Lung (tissue), 11 donors: ENCODE measurements at regions not wholly inside any gene's neighbourhood (a gene's known extent, or its start where the extent isn't known, plus 50 kb on each side); places are given as distances from the start of the nearest gene placed in this dataset.

Experiments
- ATAC-seq: fragments of 200-7000 bp; cut with Tn5 transposase; one replicate; pipeline ENCODE4 v1.9.1; 2020; ENCODE audit warnings: moderate number of reproducible peaks; ENCODE audit not compliant: insufficient read depth, low FRiP score
- DNase-seq, 3 donors: peaks; one replicate each; pipeline ENCODE4 v3.0.0-alpha.2; 2013 to 2017
- H3K27ac ChIP-seq, 2 donors: one replicate each; pipeline ENCODE4 v1.5.1; 2013; ENCODE audit warnings: mild to moderate bottlenecking in 2 of 2, moderate library complexity in 2 of 2, control low read depth in 1 of 2, inconsistent platforms in 1 of 2, low read depth in 1 of 2, low read length in 1 of 2
- H3K27me3 ChIP-seq, 3 donors: one replicate each; pipeline ENCODE4 v1.5.1; 2013; ENCODE audit warnings: low read length in 2 of 3; ENCODE audit not compliant: control insufficient read depth in 3 of 3, insufficient read depth in 3 of 3
- H3K36me3 ChIP-seq, 4 donors: one replicate each; pipeline ENCODE4 v1.5.1; 2013; ENCODE audit warnings: low read length in 4 of 4, mild to moderate bottlenecking in 1 of 4, moderate library complexity in 1 of 4; ENCODE audit not compliant: control insufficient read depth in 4 of 4, insufficient read depth in 4 of 4
- H3K4me1 ChIP-seq, 5 donors: one replicate each; pipeline ENCODE4 v1.5.1; 2013; ENCODE audit warnings: low read length in 5 of 5, mild to moderate bottlenecking in 2 of 5, moderate library complexity in 1 of 5; ENCODE audit not compliant: control insufficient read depth in 5 of 5, insufficient read depth in 5 of 5
- H3K4me3 ChIP-seq: one replicate; pipeline ENCODE4 v1.5.1; 2013; ENCODE audit warnings: mild to moderate bottlenecking, control low read depth, moderate library complexity
- H3K9ac ChIP-seq, 2 donors: one replicate each; pipeline ENCODE4 v1.5.1; 2013; ENCODE audit warnings: low read length in 2 of 2, control low read depth in 1 of 2; ENCODE audit not compliant: insufficient read depth in 1 of 2
- H3K9me3 ChIP-seq, 4 donors: one replicate each; pipeline ENCODE4 v1.5.1; 2013; ENCODE audit warnings: low read length in 3 of 4, mild to moderate bottlenecking in 1 of 4, moderate library complexity in 1 of 4; ENCODE audit not compliant: control insufficient read depth in 4 of 4, insufficient read depth in 3 of 4
- CTCF ChIP-seq: IDR thresholded peaks from 2 replicates; pipeline ENCODE4 v1.5.1; 2012; ENCODE audit warnings: mild to moderate bottlenecking; ENCODE audit errors: control extremely low read depth, extremely low read depth
- WGBS, 2 donors: extraction: QIAGEN DNeasy Blood & Tissue Kit; methylation state at CpG; one replicate each; pipeline ENCODE4 v1.1.7; 2013; 5-methylcytosine and 5-hydroxymethylcytosine counted together
- donor health status: control.
- donor health status: control.
- donor health status: Bipolar disorder and iron deficiency.
- donor health status: healthy.
- donor health status: DM: yes; HTN: yes; CAD: no.

- DNase-seq (no peak), ATAC-seq (no peak)
- no peak overlapping the region for H3K27ac ChIP-seq
- H3K9ac ChIP-seq, result no peak overlapping the region
- TF ChIP-seq CTCF, result no peak
- H3K27me3 ChIP-seq, result peaks cover 0 to 3% (median 0%) of the 10 kb centered on the region in 3 donors
- no peaks in the 10 kb centered on the region for H3K9me3 ChIP-seq
- H3K36me3 ChIP-seq, result no peaks in the 10 kb centered on the region
- no peak overlapping the region for H3K4me3 ChIP-seq
- 75 to 90% methylated on average over 4 of the region's 4 CpGs for WGBS, 2 donors
- no peaks in the 10 kb centered on the region for H3K4me1 ChIP-seq
Observed at GRCh38 chr3:67302489-67302888, 304.4 kb downstream of the KBTBD8 start.

GRCh38 chr3:67305160-67305559 is 307.1 kb downstream of the KBTBD8 start:
- DNase-seq (no peak), ATAC-seq (no peak)
- H3K9me3 ChIP-seq, result no peaks in the 10 kb centered on the region
- H3K27me3 ChIP-seq, result peaks cover 0 to 3% (median 0%) of the 10 kb centered on the region in 3 donors
- TF ChIP-seq CTCF, result no peak
- H3K4me3 ChIP-seq, result no peak overlapping the region
- no peak overlapping the region for H3K27ac ChIP-seq
- 88 to 91% methylated on average over 2 of the region's 2 CpGs for WGBS, 2 donors
- H3K9ac ChIP-seq, result no peak overlapping the region
- H3K4me1 ChIP-seq, result no peaks in the 10 kb centered on the region
- no peaks in the 10 kb centered on the region for H3K36me3 ChIP-seq

GRCh38 chr3:67305922-67306321 is 307.8 kb downstream of the KBTBD8 start:
- ATAC-seq (no peak), DNase-seq (no peak)
- TF ChIP-seq CTCF, result no peak
- no peaks in the 10 kb centered on the region for H3K36me3 ChIP-seq
- H3K27ac ChIP-seq, result no peak overlapping the region
- 88 to 91% methylated on average over 2 of the region's 2 CpGs for WGBS, 2 donors
- no peaks in the 10 kb centered on the region for H3K9me3 ChIP-seq
- H3K4me1 ChIP-seq, result no peaks in the 10 kb centered on the region
- H3K9ac ChIP-seq, result no peak overlapping the region
- no peak overlapping the region for H3K4me3 ChIP-seq
- peaks cover 0 to 3% (median 0%) of the 10 kb centered on the region in 3 donors for H3K27me3 ChIP-seq

GRCh38 chr3:67311440-67311839 is 313.3 kb downstream of the KBTBD8 start:
- peaks cover 0 to 2% (median 0%) of the 10 kb centered on the region in 4 donors for H3K9me3 ChIP-seq
- DNase-seq (no peak), ATAC-seq (no peak)
- no peaks in the 10 kb centered on the region for H3K4me1 ChIP-seq
- H3K9ac ChIP-seq, result no peak overlapping the region
- no peak overlapping the region for H3K27ac ChIP-seq
- no peak overlapping the region for H3K4me3 ChIP-seq
- no peaks in the 10 kb centered on the region for H3K36me3 ChIP-seq
- WGBS, 2 donors, result 90 to 91% methylated on average over 4 of the region's 4 CpGs
- no peaks in the 10 kb centered on the region for H3K27me3 ChIP-seq
- no peak for TF ChIP-seq CTCF
